Cerebellar cortex (tissue), 1 donor: ENCODE measurements at regions not wholly inside any gene's neighbourhood (a gene's known extent, or its start where the extent isn't known, plus 50 kb on each side); places are given as distances from the start of the nearest gene placed in this dataset.
"Not testable (repeated sequence)": the region's sequence is repeated elsewhere in the genome, so short reads cannot be mapped to it uniquely, and the experiment has no call there.

Experiments
- DNase-seq: peaks from one replicate; pipeline ENCODE4 v3.0.0-alpha.2; 2015; ENCODE audit warnings: low spot score

- DNase-seq, result not testable (repeated sequence)
Measured at GRCh38 chr5:179456075-179456474, 94.3 kb upstream of the RUFY1 start.

DNA sequence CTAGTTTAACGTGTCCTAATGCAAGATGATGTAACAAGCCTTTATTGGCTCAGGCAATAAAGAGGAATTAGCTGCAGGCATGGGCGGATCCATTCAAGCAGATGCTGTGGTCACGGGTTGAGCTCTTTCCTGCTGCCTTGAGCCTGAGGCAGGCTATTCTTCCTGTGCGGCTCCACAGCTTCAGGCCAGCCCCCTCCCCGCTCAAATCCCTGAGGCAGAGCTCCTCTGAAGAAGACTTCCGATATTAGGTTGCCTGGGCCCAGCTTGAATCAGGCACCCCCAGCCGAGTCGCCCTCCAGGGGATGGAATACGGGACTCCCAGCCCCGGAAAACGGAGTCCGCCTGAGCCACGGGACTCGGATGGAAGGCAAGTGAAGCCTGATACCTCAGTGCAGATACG lies 95.0 kb upstream of the RUFY1 start:
- no peak for DNase-seq

DNA sequence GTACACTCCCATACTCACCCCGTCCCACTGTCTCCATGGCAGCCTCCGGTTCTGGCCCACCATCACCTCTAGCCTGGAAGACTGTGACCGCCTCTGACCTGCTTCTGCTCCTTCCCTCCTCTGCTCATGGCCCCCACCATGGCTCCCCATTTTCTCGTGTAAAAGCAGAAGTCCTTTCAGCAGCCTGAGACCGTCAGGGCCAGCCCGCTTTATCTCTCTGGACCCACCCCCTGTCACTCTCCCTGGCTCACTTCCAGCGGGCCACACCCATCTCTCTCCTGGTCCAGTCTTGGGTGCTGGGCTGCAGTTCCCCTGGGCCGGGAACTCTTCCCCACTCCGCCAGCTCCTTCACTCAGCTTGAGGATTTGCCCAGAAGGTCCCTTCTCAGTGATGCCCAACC lies 96.0 kb upstream of the RUFY1 start:
- DNase-seq, result no peak

DNA sequence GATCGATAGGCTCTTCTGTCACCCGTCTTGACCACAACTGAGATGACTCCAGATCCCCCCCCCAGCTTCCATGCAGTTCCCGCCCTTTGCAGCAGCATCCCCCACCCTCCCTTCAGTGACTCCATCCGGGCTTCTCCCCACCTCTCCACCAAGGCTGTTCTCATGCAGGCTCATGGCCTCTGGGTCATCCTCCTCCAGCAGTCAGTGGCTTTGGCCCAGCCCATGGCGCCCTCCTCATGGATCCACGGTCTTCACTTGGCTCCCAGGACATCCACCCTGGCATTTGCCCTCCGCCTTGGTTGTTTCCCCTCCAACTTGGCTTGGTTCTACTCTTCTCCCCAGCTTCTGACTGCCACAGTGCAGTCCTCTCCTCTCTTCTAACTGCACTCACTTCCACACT lies 96.7 kb upstream of the RUFY1 start:
- DNase-seq, result no peak

GRCh38 chr5:179452356-179453230 lies 97.8 kb upstream of the RUFY1 start:
- DNase-seq, result no peak

GRCh38 chr5:179451828-179452196 lies 98.5 kb upstream of the RUFY1 start:
- DNase-seq, result no peak

DNA sequence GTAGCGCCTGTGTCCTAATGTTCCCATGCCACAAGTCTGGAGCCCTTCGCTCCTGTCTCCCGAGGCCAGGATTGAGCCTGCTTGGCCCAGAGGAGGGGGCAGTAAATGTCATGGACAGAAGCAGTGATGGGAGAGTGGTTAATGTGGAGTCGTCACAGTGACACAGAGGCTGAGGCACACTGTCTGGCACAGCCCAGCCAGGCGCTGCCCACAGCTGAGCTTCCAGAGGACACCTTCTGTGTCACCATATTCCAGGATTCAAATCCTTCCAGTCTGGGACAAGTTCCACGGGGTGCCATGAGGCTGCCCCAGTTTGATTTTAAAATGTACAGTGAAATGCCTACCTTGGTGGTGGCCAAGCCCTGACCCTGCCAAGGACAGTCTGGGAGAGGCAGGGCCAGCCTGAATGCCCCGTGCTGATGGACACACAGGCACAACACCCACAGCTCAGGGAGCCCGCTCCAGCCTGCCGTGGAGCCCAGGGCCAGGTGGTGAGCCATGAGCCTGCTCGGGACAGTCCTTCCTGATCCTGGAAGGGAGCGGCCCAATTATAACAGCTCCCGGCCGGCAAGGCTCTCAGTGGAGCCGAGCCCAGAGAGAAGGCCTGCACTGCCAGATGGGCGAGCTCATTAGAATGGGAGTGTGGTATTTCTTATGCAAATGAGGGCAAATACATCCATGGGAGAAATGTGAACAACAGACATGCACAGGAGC lies 99.1 kb upstream of the RUFY1 start:
- peak; percentile 24 for DNase-seq

GRCh38 chr5:179449950-179450349 lies 100.4 kb upstream of the RUFY1 start:
- DNase-seq, result not testable (repeated sequence)

DNA sequence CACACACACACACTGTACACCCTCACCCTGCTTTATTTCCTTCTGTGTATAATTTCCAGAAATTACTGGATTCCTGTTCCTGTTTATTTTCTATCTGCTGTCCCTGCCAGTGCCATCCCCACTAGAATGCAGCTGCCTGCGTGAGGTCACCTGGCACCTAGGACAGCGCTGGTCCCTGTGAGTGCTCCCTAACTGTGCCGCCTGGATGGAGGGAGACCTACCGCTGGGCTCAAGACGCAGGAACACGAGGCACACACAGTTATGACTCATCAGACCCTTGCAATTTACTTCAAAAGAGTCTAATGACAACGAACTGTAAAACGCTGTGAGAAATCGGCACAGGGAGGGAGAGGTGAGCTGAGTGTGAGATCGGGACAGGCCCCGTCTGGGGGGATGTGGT lies 102.1 kb upstream of the RUFY1 start:
- DNase-seq, result not testable (repeated sequence)

DNA sequence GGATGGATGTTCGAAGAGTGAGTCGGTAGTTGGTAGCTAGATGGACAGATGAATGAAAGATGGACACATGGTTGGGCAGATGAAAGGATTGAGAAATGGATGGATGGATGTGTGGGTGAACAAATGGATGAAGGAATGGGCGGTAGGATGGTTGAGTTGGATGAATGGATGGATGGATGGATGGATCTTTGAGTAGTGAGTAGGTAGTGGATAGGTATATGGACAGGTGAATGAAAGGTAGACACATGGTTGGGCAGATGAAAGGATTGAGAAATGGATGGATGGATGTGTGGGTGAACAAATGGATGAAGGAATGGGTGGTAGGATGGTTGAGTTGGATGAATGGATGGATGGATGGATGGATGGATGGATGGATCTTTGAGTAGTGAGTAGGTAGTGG lies 97.0 kb upstream of the ADAMTS2 start:
- not testable (repeated sequence) for DNase-seq

- no peak for DNase-seq
Measured at GRCh38 chr5:179439181-179439985, 94.1 kb upstream of the ADAMTS2 start.

DNA sequence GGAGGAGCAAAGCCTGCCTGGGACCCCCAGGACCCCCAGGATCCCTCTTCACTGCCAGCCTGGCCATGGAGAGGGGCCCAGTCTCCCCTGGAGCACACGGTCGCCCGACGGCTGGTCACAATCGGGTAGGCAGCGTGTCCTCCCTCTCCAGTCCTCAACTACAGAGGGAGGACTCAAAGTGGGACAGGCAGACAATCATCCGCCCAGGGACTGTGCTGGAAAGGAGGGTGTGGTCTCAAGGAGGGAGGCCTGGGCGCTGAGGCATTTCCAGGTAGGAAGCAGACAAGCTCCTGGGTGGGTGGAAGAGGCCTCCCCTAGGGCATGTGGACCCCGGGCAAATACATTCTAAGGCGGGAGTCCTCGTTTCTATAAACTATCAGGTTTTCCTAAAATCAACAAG lies 93.2 kb upstream of the ADAMTS2 start:
- no peak for DNase-seq

- DNase-seq, result no peak
Measured at GRCh38 chr5:179438011-179438441, 92.8 kb upstream of the ADAMTS2 start.

DNA sequence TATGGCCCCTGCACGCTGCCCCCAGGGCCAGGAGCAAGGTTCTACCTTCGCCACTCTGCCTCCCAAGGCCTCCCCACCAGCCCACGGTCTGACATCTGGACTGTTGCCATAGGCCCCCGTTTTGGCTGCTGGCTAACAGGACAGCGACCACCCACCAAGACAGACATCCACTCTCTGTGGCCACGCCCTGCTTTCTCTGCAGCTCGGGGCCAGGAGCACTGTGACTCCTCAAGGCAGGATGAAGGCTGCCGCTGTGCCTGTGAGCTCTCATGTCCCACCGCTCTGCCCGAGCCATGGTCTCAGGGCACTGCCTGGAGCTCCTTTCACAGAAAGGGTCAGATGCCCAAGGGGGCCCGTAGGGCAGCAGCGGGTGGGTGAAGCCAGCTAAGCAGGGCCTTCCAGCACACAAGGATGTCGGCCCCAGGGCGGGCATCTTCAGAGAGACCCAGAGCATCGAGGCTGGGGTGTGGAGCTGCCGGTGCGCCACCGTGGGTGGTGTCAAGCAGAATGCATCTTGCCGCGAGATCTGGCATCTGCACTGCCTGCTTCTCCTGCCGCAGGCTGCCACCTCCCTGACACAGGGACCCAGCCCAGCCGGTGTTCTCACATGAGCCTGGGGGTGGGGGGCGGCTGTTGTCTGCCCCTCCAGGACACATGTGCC lies 92.2 kb upstream of the ADAMTS2 start:
- DNase-seq, result no peak

DNA sequence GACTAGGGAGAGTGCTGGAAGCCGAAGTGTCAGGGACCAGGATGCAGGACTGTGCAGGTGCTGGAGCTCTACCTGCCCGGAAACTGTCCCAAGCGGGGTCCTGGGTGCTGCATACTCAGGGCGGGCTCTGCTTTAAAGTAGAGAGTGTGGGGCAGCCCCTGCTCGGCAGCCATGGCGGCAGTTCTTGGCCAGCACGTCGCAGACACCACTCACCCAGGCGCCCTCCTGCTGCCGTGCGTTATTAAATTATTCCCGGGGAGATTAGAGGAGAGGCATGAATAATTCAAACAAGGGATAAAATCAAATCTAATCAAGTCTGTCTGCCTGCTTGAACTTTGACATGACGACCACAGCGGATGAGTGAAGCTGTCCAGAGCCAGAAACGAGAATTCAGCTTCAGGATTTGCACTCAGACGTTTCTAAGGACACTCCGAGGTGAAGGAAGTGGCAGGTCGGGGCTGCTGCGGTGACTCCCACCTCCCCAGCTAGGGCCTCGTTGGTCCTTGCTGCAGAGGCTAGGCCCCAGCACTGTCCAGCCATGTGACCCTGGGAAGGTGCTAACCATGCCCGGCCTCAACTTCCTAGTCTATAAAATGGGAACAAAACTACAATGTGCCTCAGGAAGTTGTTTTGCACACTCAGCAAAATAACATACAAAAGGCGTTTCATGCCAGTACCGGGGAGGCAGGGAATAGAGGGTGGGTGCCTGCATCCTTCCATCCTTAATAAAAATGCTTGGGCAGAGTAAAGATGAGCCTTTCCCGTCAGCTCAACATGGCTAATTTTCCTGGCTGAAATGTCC lies 91.3 kb upstream of the ADAMTS2 start:
- DNase-seq, result no peak

DNA sequence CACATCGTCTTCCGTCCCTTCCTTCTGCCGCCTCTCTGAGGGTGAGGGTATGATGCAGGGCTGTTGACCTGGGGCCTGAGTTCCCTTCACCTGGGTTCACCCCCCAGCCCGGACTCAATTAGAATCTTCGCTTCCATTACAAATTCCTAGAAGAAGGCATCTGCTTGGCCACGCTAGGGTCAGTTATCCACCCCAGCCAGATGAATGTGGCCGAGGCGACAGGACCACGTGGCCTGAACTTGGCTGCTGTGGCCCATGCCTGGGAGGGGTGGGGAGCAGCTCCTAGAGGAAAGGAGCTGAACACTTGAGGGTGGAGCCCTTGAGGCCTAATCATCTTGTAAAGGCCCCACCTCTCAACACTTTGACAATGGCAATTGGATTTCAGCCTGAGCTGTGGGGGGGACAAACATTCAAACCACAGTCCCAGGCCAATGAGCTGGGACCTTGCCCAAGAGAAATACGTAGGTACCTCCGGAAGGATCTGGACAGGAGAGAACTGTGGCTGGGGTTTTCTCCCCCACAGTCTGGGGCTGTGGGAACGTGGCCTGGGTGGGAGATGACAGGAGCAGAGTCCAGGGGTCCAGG lies 90.6 kb upstream of the ADAMTS2 start:
- DNase-seq, result no peak

DNA sequence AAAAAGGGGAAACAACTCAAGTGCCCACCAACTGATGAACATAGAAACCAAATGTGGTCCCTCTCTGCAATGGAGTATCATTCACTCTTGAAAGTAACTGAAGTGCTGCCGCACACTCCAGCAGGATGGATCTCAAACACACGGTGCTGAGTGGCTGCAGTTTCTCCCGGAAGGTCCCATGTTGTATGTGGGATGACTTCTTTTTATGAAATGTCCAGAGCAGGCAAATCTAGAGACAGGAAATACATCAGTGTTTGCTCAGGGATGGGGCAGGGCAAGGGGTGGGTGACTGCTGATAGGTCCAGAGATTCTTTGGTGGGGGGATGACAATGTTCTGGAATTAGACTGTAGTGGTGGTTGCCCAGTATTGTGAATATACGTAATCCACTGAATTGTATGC lies 89.9 kb upstream of the ADAMTS2 start:
- DNase-seq, result no peak

GRCh38 chr5:179432547-179432946 lies 87.3 kb upstream of the ADAMTS2 start:
- DNase-seq, result no peak

DNA sequence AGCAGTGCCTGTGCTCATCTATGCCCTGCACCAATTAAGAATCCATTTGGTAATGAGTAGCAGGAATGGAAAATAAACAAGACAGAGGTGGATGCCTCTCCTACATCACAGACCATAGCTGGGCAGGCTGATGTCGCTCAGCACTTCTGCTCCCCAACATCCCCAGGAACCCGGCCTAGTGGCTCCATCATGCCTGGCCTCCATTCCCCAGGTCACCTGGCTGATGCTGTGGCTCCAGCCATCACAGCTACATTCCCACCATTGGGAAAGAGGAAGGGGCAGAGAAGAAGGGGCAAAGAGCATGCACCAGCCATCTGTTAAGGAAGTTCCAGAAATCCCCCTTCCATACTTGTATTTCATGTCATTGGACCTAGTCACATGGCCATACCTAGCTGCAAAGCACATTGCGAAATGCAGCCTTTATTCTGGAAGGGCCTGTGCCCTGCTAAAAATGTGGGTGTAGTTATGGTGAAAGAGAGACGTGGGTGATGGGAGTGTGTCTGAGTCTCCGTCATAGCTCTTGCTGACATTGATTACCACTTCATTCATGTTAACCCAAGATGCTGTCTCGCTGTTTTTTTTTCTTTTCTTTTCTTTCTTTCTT lies 86.1 kb upstream of the ADAMTS2 start:
- DNase-seq, result no peak
